ENCODE measurements at regions not wholly inside any gene's neighbourhood (a gene's known extent, or its start where the extent isn't known, plus 50 kb on each side); places are given as distances from the start of the nearest gene placed in this dataset.
"Not testable (repeated sequence)": the region's sequence is repeated elsewhere in the genome, so short reads cannot be mapped to it uniquely, and the experiment has no call there.

DNA sequence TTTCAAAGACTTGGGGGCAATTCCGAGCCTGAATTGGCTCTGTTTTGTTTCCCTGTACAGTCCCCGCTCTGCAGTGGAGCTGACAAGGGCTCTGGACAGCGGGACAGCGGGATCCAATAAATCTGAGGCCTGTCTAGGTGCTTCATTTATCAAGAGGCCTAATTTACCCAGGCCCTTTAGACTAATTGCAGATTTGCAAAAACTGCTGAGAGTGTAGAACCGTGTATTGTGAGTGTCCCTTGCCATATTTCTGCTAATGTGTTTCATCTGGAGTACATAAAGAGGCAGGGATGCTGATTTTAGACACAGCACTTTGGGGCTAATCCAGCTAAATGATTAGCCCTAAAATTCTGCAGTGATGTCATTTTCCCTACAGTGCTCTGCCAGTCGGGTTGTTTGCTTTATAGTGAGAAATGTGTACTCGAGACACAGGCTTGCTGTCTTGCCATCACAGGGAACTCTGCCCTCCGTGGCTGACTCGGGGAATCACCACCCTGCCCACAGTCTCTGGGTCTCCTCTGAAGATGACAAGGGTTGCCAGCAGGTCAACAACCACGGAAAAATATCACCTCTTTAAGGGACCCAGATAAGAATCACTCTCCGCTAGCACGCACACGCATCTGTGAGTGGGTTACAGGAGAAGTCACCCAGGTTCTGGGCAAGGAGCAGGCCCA lies 592.0 kb downstream of the BNC2 start:
- no peak for DNase-seq

DNA sequence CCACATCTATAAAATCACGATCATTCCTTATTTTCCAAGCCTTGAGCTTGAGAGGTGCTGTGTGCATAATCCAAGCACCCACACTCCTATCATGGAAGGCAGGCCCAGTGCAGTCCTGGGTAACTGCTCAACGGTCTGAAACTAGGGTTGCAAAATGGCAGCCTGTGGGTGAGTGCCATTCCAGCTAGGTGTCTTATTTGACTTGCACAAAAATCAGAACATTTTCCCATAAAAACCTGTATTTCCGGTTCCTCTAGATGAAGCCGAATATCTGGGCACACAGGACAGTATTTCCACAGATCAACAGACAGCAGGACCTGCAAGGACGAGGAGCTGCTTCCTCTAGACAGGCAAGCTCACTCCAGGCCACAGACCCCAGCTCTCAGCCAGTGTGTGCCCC lies 588.8 kb downstream of the BNC2 start:
- no peak for DNase-seq

DNA sequence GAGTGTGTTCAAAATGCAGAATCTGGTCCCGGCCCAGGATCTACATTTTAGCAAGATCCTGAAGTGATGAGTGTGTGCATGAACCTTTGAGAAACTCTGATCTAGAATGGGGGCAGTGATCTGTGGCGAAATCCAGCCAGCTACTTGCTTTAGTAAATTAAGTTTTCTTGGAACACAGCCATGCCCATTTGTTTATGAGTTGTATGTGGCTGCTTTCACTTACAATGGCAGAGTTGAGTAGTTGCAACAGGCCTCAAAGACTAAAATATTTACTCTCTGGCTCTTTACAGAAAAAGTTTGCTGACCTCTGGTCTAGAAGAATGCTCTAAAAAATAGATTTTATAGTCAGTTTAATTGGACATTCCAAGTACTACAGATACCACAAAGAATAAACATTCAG lies 588.3 kb downstream of the BNC2 start:
- DNase-seq, result no peak

DNA sequence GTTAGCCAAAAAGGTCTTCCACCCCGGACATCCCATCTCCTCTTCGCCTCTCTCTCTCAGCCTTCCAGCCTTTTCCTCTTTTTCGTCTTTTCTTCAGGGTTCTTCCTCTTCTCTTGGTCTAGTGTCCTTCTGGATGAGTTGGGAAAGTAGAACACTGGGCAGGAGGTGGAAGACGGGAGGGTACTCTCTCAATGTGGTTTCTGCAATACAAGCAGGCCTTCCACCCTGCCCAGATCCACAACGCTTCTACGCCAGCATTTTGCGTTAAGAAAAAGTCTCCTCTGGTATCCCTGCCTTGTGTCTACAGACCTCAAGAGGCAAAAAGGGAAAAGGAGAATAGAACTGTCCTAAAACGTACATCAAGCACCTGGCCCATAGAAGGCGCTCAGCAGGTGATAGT lies 587.8 kb downstream of the BNC2 start:
- no peak for DNase-seq

DNA sequence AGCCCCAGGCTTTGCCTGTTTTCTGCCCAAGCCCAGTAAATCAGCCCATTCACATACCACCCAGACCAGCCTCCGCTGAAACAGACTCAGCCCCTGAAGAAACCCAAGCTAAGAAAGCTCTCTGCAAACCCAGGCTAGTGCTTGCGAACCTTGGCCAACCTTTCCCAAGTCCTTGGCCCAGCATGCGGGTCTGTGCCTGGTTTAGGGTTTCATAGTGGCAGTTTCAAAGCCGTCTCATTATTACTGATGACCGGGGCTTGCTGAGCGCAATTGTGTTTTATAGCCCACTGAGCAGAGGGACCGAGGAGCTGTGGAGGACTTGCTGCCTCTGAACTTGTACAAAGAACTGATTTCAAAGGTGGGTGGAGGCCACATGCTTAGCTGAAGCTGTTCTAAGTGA lies 584.3 kb downstream of the BNC2 start:
- no peak for DNase-seq

DNA sequence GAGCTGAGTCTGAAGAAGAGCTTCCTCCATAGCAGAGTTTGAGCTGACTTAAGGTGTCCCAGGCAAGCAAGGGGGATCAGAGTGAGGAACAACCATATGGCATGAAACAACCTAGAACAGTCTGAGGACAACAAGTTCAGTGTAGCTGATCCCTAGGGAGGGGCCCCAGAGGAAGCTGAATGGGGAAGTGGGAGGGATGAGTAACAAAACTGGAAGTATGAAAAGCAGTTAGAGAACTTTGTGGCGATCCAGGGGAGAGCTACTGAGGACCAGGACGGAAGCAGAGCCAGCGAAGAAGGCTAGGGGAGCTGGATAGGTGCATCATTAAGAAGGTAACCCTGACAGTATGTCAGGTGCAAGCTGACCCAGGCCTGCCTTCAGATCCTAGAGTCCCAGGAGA lies 580.8 kb downstream of the BNC2 start:
- DNase-seq, result no peak

DNA sequence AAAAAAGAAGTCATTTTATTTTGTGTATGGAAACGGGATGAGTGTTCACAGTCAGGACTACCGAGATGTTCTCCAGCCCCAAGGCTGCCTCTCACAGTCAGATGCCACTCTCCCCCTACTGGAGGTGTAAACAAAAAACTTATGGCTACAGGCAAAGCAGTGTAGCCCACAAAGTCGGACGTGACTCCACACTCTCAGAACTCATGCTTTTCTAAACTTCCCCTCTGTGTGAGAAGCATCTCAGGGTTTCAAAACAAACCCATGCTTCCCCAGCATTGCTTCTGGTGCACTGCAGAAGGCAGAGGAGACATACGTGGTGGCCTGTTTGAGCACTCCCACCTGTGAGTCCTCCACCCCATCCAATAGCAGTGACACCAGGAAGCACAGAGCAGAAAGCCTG lies 580.3 kb downstream of the BNC2 start:
- DNase-seq, result no peak

DNA sequence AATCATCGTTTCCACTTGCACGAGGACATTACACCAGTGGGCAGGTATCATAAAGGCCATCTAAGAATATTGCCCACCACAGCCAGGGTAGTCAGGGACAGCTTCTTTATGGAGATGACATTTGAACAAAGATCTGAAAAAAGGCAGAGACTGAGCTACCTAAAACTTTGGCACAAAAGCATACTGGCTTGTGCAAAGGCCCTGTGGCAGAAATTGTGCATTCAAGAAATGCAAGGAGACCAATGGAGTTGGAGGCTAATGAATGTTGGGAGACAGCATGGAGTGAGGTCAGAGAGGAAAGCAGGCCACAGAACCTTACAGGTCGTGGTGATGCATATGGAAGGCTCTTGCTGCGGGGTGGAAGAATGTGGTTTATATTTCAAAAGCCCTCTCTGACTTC lies 578.5 kb downstream of the BNC2 start:
- no peak for DNase-seq

DNA sequence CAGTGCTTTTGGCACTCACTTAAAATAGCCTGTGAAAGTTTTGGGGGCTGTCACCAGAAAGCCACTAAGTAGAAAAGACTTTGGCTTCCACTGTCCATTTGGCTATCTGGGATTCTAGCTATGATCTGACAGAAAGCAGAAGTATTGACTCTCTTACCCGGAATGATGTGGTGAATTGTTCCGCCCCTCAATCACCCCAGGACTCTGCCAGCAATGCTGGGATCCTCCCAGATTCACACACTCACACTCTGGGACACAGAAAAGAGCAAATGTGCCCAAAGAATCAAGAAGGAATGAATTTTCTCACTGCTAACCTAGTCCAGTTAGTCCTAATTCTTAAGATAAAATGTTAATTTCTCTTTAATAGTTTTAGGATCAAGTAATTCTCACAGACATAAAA lies 576.9 kb downstream of the BNC2 start:
- no peak for DNase-seq

DNA sequence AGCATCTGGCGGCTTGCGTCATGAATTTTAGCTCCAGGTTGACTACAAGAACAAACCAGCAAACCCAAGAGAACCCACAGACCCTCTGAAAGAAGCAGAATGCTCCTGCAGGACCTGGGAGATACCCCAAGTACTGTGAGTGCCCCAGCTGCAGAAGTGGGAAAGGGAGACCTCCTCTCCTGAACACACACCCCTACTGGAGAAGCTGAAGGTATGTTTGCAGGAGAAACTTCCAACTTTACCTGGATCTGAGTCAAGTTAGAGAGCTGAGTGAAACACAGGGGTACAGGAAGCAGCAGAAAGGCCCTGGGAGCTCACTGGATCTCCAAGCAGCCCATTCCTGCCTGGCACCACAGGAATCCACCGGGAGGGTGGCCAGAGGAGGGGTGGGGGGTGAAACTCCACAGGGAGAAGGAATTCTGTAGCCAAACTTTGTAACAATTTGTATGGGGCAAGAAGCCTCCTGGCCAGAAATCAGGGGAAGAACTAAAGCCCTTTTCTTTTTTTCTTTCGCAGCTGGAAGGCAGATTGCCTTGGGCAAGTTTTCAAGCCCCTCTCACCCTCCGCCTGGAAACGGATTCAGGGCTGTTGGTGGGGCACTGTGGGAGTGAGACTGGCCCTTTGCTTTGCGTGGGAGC lies 576.2 kb downstream of the BNC2 start:
- no peak for DNase-seq

DNA sequence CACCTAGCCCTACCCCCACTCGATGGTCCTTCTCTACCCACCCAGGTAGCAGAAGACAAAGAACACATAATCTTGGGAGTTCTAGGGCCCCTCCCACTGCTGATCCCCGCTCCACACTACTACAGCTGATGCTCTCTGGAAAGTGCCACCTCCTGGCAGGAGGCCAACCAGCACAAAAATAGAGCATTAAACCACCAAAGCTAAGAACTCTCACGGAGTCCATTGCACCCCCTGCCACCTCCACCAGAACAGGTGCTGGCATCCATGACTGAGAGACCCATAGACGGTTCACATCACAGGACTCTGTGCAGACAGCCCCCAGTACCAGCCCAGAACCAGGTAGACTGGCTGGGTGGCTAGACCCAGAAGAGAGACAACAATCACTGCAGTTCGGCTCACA lies 575.5 kb downstream of the BNC2 start:
- not testable (repeated sequence) for DNase-seq

DNA sequence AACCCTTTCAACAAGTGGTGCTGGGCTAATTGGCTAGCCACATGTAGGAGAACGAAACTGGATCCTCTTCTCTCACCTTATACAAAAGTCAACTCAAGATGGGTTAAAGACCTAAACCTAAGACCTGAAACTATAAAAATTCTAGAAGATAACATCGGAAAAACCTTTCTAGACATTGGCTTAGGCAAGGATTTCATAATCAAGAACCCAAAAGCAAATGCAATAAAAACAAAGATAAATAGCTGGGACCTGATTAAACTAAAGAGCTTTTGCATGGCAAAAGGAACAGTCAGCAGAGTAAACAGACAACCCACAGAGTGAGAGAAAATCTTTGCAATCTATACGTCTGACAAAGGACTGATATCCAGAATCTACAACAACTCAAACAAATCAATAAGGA lies 571.1 kb downstream of the BNC2 start:
- DNase-seq, result not testable (repeated sequence)

DNA sequence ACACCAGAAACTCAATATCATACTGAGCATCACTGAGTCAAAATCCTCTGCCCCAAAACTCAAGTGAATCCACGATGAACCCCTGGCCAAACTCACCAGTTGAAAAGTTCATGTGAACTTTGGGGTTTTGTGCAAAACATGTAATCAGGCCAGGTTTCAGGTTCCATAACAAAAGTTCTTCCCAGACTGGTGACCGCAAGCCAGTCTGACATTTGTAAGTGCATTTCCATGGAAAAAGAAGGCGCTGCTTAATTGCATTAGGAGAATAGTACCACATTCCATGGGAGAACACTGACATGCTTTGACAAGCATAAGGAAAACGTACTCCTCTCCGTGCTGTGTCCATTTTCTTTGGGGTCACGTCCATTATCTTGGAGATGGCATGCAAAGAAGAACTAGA lies 567.0 kb downstream of the BNC2 start:
- DNase-seq, result no peak

DNA sequence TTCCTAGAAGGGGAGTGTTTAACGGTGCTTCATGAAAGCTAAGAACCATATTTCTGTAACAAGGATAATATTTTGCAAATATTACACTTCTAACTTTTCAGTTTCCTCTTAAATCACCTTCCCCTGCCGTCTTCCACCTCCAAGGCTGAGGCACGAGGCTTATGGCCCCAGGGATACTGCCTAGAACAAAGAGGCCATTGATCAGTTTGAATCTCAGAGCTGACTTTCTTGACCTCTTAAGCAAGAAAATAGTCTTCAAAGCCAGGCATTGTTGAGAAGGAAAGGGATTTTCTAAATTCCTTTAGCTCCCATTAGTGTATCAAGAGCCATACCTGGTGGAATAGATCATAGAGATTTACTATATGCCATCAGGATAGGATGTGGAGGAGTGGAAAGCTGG lies 566.2 kb downstream of the BNC2 start:
- DNase-seq, result no peak

DNA sequence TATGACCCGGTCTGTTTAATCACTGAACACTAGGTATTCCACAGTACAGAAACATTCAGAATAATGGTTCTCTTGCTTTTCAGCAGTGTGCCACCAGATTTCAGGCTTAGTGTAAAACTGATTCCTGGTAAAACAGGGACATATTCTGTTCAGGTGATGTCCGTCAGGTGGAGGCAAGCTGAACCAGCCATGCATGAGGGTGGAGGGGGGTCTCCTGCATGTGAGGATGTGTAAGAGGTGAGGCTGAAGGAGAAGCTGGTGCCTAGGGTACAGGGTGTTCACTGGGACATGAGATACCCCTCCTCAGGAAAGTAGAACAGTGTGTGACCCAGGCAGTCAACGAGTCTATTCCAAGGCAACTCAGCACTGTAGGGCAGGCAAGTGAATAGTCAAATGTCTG lies 563.9 kb downstream of the BNC2 start:
- DNase-seq, result no peak

DNA sequence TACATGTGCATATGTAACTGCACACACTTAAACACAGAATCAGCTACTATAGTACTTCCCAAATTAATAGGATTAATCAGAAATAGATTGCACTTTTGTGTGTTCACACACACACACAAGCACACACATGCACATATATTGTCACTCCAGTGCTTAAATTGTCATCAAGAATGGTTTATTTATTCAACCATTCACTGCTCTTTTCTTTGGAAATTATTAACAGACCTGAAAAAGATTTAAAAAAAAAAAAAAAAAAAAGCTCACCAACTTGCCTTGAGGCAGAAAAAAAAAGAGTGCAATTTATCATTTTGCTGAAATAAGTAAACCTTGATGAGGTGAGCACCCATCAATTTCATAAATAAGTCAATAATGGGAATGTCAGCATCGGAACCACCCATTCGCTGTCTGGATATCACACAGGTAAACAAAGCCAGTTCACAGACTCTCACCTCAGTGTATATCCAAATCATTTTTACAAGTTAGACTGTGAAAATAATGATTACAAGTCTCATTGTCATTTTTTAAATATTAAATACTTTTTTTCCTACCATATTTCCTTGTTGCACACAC lies 562.8 kb downstream of the BNC2 start:
- no peak for DNase-seq

DNA sequence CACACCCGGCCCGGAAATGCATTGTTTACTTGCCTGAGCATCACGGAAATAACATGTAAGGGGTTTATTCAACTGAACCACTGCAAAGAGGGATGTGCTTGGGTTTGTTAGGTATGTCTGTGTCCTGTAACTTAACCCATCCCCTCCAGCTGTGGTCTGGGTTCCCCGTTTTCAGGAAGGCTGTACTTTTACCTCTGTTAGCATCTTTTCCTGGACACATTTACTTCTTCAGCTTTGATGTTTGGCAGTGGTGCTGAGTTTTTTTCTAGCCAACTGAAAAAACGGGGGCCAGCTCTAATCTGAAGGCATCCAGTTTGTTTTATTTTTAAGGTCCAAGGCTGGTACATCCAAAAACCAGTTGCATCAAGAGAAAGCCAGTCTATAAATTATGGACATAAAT lies 561.8 kb downstream of the BNC2 start:
- DNase-seq, result no peak

DNA sequence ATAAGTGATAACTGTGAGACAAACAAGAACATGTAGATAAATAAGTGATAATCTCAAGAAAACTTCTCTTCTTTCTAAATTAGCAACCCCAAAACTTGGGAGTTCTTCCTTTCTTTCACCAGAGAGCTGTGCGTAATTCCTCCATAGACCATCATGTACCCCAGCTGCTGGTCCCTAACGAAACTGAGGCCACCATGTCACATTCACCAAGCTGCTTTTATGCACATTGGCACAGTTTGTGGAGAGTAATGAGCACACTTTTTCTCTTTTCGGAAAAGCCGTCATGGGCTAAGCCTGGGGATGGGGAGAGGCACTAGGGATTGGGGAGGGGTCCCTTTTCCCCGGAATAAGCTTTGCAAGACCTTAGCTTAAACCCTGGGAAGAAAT lies 561.4 kb downstream of the BNC2 start:
- no peak for DNase-seq

DNA sequence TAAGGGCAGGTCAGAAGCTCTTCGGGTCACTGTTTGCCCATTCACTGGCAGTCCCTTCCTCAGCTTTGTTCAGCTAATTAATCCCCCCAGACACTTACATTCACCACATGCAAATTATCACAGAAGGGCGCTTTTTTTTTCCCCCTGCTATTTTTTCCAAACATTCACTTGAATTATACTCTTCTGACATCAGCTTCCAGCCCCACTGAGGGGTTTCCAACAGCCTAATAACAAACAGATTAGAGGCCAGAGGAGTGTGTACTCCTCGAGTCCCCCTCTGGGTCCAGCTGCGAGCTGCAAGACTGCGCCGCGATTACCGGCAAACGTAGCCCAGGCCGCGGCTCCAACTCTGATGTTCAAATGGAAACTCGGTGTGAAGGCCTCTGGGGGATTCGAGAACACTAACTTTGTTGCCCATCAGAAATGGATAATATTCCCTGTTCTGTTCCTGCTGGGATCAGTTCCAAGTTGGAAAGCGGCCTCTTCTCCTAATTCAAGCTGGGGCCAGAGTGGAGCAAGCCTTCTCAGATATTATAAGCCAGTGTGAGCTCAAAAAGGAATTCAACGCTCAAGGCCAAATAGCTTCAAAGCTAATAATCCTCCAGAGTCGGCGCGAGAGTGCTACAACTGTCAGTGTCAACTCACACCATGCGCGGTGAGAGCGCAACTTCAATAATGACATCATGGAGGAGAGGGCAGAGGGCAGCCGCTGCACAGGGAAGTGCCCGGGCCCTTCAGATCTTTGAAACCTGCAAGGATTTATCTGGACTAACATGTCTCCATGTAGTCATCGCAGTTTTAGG lies 560.8 kb downstream of the BNC2 start:
- DNase-seq, result no peak

DNA sequence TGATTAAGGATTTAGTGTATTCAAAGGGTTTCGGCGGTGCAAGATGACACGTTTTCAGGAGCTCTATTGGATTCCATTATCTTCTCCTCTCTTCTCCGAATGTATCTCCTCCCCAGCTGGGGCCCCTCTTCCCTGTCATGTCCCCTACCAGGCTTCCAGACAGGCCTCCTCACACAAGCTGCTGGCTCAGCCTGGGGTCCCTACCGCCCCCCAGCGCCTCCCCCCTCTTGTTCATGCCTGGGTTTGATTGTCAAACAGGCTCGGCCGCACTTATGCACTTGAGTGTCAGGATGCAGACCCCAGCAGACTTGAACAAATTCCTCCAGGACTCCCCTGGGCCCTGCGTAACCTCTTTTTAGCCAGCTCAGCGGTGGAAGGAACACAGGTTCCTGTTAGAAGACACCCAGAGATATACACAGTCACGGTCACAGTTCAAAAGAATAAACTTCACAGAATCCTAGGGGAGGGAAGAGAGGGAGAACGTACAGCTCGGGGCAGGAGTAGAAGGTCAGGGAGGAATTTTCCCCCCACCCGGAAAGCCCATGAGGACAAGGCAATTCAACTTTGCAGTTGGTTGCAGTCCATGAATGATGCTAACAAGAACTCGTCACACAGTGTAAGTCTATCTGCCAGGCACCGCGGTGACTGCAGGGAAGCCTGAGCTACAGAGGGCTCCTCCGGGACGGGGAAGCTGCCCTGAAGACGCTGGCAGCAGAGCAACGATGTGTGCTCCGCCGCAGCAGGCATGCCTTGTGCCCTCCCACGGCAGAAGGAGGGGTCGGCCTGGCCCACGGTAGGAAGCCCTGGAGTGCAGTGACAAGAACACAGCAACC lies 560.0 kb downstream of the BNC2 start:
- no peak for DNase-seq

DNA sequence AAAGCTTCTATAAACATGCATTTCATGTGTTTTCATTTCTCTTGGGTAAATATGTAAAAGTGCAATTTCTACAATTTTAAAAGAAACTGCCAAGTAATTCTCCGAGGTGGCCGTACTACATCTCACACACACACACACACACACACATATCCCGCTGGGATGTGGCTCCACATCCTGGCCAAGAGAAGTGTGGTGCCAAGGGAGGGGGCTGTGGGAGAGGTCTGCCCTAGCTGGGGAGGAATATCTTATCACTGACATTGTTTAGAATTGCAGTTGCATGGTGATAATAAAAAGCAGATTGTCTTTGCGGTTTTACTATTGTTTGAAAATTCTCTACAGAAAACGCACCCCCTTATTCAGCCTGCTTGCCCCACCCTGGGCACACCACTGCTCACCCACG lies 558.4 kb downstream of the BNC2 start:
- no peak for DNase-seq

DNA sequence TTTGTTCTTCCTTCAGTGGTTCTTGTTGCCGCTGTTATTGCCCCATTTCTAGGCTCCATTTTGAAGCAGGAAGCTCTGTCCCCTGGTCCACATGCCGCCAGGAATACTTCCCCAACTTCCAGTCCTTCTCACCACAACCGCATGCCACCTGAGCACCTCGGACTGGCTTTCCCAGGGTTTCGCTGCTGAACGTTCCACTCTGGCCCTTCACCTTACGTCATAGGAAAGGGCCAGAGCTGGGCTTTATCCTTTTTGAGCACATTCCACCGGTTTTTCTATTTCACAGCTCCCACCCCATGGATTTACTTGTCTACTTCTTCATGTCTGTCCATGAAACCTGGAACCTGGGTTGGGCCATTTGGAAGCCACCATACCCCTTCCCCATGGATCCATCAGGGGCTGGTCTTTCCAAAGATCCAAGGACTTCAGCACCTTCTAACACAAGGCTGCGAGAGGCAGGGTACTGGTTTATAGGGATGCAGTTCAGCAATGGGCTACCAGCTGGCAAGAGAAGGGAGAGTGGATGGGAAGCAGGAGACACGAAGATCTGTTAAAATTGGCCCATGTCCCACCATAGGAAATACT lies 557.4 kb downstream of the BNC2 start:
- DNase-seq, result no peak

DNA sequence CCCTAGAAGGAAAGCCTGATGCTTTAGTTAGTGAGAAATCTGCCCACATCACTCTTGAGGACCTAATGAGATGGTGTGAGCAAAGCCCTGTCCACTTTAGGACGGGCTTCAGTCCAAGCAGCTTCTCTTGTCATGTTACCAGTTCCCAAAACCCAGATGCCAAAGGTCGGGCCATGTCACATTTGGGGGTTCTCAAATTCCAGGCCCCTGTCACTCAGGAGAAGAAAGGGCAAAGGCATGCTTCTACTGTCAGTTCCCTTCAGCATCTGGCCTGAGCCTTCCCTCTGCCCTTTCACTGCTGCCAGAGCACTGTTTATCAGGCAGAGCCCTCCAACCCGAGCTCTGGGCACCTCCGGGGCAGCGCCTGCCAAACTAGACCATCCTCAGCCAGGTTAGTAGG lies 556.0 kb downstream of the BNC2 start:
- DNase-seq, result no peak

All from stimulated activated naive CD4-positive, alpha-beta T cell (primary cell).